ENCODE measurements at regions not wholly inside any gene's neighbourhood (a gene's known extent, or its start where the extent isn't known, plus 50 kb on each side); places are given as distances from the start of the nearest gene placed in this dataset.

DNA sequence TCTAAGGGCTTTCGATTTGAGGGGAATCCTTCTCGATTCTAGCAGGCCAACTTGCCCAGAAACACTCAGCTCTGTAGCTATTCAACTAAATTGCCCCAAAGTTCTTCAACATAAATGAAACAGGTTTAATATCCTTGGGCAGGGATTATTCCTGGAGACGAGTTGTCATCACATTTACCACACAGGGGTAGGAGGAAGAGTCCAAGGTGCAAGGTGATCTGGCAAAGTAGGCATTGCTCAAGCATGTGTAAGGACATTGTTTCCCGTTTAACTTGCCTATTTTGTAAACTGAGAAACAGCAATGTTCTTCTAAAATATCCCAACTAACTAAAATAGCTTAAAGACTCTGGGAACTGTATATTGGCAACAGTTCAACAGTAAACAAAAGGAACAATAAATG lies 814.3 kb downstream of the BCL11A start (continued):
- TF ChIP-seq, protein P1, sequence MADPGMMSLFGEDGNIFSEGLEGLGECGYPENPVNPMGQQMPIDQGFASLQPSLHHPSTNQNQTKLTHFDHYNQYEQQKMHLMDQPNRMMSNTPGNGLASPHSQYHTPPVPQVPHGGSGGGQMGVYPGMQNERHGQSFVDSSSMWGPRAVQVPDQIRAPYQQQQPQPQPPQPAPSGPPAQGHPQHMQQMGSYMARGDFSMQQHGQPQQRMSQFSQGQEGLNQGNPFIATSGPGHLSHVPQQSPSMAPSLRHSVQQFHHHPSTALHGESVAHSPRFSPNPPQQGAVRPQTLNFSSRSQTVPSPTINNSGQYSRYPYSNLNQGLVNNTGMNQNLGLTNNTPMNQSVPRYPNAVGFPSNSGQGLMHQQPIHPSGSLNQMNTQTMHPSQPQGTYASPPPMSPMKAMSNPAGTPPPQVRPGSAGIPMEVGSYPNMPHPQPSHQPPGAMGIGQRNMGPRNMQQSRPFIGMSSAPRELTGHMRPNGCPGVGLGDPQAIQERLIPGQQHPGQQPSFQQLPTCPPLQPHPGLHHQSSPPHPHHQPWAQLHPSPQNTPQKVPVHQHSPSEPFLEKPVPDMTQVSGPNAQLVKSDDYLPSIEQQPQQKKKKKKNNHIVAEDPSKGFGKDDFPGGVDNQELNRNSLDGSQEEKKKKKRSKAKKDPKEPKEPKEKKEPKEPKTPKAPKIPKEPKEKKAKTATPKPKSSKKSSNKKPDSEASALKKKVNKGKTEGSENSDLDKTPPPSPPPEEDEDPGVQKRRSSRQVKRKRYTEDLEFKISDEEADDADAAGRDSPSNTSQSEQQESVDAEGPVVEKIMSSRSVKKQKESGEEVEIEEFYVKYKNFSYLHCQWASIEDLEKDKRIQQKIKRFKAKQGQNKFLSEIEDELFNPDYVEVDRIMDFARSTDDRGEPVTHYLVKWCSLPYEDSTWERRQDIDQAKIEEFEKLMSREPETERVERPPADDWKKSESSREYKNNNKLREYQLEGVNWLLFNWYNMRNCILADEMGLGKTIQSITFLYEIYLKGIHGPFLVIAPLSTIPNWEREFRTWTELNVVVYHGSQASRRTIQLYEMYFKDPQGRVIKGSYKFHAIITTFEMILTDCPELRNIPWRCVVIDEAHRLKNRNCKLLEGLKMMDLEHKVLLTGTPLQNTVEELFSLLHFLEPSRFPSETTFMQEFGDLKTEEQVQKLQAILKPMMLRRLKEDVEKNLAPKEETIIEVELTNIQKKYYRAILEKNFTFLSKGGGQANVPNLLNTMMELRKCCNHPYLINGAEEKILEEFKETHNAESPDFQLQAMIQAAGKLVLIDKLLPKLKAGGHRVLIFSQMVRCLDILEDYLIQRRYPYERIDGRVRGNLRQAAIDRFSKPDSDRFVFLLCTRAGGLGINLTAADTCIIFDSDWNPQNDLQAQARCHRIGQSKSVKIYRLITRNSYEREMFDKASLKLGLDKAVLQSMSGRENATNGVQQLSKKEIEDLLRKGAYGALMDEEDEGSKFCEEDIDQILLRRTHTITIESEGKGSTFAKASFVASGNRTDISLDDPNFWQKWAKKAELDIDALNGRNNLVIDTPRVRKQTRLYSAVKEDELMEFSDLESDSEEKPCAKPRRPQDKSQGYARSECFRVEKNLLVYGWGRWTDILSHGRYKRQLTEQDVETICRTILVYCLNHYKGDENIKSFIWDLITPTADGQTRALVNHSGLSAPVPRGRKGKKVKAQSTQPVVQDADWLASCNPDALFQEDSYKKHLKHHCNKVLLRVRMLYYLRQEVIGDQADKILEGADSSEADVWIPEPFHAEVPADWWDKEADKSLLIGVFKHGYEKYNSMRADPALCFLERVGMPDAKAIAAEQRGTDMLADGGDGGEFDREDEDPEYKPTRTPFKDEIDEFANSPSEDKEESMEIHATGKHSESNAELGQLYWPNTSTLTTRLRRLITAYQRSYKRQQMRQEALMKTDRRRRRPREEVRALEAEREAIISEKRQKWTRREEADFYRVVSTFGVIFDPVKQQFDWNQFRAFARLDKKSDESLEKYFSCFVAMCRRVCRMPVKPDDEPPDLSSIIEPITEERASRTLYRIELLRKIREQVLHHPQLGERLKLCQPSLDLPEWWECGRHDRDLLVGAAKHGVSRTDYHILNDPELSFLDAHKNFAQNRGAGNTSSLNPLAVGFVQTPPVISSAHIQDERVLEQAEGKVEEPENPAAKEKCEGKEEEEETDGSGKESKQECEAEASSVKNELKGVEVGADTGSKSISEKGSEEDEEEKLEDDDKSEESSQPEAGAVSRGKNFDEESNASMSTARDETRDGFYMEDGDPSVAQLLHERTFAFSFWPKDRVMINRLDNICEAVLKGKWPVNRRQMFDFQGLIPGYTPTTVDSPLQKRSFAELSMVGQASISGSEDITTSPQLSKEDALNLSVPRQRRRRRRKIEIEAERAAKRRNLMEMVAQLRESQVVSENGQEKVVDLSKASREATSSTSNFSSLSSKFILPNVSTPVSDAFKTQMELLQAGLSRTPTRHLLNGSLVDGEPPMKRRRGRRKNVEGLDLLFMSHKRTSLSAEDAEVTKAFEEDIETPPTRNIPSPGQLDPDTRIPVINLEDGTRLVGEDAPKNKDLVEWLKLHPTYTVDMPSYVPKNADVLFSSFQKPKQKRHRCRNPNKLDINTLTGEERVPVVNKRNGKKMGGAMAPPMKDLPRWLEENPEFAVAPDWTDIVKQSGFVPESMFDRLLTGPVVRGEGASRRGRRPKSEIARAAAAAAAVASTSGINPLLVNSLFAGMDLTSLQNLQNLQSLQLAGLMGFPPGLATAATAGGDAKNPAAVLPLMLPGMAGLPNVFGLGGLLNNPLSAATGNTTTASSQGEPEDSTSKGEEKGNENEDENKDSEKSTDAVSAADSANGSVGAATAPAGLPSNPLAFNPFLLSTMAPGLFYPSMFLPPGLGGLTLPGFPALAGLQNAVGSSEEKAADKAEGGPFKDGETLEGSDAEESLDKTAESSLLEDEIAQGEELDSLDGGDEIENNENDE (IDR thresholded peaks at IDR 0.05; ENCODE audit: insufficient replicate concordance, low read length): no peak
